GM15510 (cell line): ENCODE measurements at regions not wholly inside any gene's neighbourhood (a gene's known extent, or its start where the extent isn't known, plus 50 kb on each side); places are given as distances from the start of the nearest gene placed in this dataset.

Source experiments
- POLR2A ChIP-seq: IDR thresholded peaks from 3 replicates; pipeline ENCODE4 v1.6.1; 2011; ENCODE audit warnings: borderline replicate concordance; ENCODE audit not compliant: insufficient read length; ENCODE audit errors: extremely low read depth

GRCh38 chr5:124333298-124333979 is 413.0 kb downstream of the ZNF608 start:
- no peak for TF ChIP-seq POLR2A

DNA sequence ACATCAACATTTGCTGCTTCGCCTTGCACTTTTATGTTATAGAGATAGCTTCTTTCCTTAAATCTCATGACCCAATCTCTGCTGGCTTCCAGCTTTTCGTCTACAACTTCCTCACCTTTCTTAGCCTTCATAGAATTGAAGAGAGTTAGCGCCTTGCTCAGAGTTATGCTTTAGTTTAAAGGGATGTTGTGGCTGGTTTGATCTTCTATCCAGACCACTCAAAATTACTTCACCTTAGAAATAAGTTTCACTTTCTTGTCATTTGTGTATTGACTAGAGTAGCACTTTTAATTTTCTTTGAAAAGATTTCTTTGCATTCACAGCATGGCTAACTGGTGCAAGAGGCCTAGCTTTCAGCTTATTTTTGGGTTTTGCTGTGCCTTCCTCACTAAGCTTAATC is 414.2 kb downstream of the ZNF608 start:
- no peak for TF ChIP-seq POLR2A

GRCh38 chr5:124330595-124331220 is 415.7 kb downstream of the ZNF608 start:
- no peak for TF ChIP-seq POLR2A

DNA sequence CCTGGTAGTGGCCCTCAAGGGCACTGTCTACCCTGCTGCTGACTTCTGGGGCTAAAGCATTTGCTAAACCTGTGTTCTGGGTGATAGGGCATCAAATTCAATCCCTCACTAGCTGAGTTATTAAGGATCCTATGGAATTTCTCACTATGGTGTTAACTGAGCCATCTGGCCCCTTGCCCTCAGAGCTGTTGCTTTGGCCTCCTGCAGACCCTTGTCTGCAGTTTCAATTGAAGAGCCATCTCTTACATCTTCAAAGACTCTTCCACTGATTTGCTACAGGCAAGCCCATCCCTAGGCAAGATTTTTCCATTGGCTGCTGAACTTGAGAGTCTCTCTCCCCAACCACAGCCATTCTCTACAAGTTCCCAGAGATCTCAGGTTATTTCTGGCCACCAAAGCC is 418.2 kb downstream of the ZNF608 start:
- no peak for TF ChIP-seq POLR2A

DNA sequence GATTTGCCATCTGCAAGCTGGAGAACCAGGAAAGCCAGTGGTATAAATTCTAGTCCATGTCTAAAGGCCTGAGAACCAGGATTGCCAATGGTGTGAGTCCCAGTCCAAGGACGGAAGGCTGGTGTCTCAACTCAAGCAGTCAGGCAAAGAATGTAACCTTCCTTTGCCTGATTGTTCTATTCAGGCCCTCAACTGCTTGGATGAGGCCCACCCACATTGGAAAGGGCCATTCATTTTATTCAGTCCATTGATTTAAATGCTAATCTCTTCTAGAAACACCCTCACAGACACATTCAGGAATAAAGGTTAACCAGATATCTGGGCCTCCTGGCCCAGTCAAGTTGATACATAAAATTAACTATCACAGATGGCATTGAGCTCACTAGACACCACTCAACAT is 427.8 kb downstream of the ZNF608 start:
- TF ChIP-seq POLR2A, result no peak

GRCh38 chr5:124317451-124317850 is 429.0 kb downstream of the ZNF608 start:
- TF ChIP-seq POLR2A, result no peak

DNA sequence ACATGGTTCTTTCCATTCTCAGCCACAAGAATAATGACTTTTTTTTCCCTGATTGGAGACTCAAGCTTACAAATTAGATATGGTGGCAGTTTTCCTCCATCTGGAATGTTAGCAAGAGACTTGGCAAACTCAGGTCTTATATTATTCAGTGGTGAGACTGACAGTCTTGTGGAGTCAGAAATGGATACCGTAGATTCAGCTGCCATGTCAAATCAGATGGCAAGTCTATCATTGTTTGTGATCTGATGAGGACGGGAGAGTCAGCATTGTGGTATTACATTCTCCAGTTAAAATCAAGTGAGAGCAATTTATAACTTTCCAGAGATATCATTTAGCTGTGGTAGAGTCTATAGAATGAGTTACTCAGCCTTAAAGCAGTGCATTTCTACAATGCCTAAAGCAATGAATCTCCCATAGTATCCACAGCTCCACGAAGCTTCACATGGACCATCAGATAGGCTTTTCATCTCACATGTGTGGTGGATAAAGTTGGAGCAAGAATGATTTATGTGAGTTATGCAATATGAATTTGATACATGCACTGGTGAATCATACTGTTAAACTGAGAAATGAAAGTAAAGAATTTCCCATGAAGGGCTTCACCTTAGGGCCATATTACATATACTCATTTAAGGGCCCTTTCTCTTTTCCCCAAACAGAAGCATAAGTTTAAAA is 430.6 kb downstream of the ZNF608 start:
- TF ChIP-seq POLR2A, result no peak

- no peak for TF ChIP-seq POLR2A
Measured at GRCh38 chr5:124310453-124310852, 436.0 kb downstream of the ZNF608 start.

GRCh38 chr5:124309241-124309980 is 437.0 kb downstream of the ZNF608 start:
- TF ChIP-seq POLR2A, result no peak

GRCh38 chr5:124303366-124303765 is 443.1 kb downstream of the ZNF608 start:
- TF ChIP-seq POLR2A, result no peak

DNA sequence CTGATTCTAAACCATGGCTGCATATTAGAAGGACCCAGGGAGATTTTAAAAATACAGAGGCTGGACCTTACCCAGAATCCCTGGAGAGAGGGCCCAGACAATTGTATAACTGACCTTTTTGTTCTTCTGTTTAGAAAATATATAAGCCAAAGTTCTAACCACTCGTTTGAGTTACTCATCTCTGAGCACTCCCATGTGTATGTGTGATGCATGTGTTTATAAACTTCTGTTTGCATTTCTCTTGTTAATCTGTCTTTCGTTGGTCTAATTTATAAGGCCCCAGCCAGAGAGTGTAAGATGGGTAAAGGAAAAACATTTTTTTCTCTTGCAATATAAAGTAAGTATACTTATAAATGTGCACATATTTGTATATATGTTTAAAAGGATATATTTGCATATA is 443.9 kb downstream of the ZNF608 start:
- TF ChIP-seq POLR2A, result no peak

GRCh38 chr5:124301850-124302249 is 444.6 kb downstream of the ZNF608 start:
- no peak for TF ChIP-seq POLR2A

DNA sequence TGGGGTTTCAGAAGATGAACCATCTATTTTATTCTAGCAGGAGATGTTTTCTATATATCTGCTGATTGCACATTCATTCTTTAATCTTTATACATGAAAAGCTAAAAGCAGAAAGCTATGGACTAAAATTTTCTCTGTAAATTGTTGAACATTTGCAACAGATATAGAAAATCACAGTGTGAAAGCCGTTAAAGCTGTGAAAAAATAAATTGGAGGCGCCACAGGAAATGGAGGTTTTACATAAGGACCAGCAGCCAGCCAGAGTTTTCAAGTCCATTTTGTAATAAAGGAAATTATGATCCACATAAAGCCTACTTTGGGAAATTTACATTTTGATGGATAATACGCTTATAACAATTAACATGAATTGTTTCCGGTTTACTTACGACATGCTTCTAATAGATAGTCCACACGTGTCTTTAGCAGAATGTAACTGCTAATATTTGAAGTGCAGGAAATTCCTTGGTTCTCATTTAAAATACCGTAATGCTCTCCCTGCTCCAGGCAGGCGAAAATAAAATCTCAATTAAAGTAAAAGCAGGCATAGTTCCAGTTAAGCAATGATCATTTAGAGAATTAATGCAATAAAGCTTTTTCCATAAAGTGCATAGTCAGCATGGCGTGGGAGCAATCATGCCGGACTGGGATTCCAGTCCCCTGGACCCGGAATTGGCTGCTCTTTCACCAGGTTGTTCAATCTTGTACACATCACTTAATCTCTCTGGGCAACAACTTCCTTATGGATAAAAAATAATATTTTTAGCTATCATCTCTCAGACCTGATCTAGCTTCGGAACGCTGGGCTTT is 445.4 kb downstream of the ZNF608 start:
- TF ChIP-seq POLR2A, result no peak

DNA sequence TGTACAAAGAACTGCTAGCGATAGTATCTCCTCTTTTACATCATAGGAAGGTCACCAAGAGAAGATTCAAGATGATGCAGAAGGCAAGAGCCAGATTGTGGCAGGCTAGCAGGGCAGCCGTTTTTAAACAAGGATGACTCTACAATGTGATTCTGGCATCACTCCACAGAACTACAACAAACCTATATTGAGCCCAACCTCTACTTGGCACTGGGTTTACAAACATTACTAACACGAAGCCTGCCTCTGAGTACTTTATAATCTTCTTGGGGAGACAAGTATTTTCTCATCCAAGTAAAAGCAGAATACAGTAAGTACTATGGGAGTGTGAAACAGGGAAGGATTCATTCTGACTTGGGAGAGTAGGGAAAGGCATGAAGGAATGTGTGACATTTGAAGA is 448.6 kb downstream of the ZNF608 start:
- TF ChIP-seq POLR2A, result no peak
